MCF 10A (cell line): ENCODE measurements at regions not wholly inside any gene's neighbourhood (a gene's known extent, or its start where the extent isn't known, plus 50 kb on each side); places are given as distances from the start of the nearest gene placed in this dataset.

Experiments used
- BruUV-seq: library from RNA; stranded (reverse); fragments of 400-500 nt; replicated peaks from 2 replicates; lab custom pipeline; 2021; lab: Mats Ljungman, UMichigan
- CTCF ChIA-PET: fragments of 300-600 bp; sonication (Branson Sonifier 250); formaldehyde crosslinking; extraction: SDS; loops from one replicate; lab custom pipeline; 2021; ENCODE audit warnings: antibody characterized with exemption, inconsistent platforms; lab: Yijun Ruan, JAX
- POLR2A ChIA-PET: fragments of 300-600, 350-650 bp; sonication (Branson Sonifier 250); formaldehyde crosslinking; extraction: SDS; loops from one replicate; lab custom pipeline; 2020; ENCODE audit warnings: antibody characterized with exemption, inconsistent platforms; lab: Yijun Ruan, JAX
- DNase-seq: peaks from one replicate; pipeline ENCODE4 v3.0.0-alpha.2; 2018; ENCODE audit not compliant: unreplicated experiment
- H3K27ac Mint-ChIP-seq: one replicate; pipeline ENCODE4 v1.8.0; 2022; ENCODE audit warnings: mild to moderate bottlenecking, low read depth, mixed read lengths; ENCODE audit not compliant: unreplicated experiment
- H3K27me3 Mint-ChIP-seq: one replicate; pipeline ENCODE4 v1.8.0; 2022; ENCODE audit warnings: mixed read lengths; ENCODE audit not compliant: insufficient read depth, unreplicated experiment
- H3K36me3 Mint-ChIP-seq: one replicate; pipeline ENCODE4 v1.8.0; 2022; ENCODE audit warnings: mild to moderate bottlenecking, moderate library complexity, mixed read lengths; ENCODE audit not compliant: insufficient read depth, unreplicated experiment
- H3K4me1 Mint-ChIP-seq: one replicate; pipeline ENCODE4 v1.8.0; 2022; ENCODE audit warnings: mixed read lengths; ENCODE audit not compliant: insufficient read depth, unreplicated experiment
- H3K4me3 Mint-ChIP-seq: one replicate; pipeline ENCODE4 v1.8.0; 2022; ENCODE audit warnings: mild to moderate bottlenecking, moderate library complexity, mixed read lengths; ENCODE audit not compliant: unreplicated experiment
- H3K9me3 Mint-ChIP-seq: one replicate; pipeline ENCODE4 v1.8.0; 2022; ENCODE audit warnings: mixed read lengths; ENCODE audit not compliant: unreplicated experiment
- intact Hi-C: fragments of 100-400 bp; cut with micrococcal nuclease; formaldehyde crosslinking; loops from 2 replicates; pipeline ENCODE4 v1.14.1; 2022
- TF ChIP-seq, protein P1 (sequence below): fragments of 200-600 bp; IDR thresholded peaks from one replicate; pipeline ENCODE4 v1.8.0; 2022; ENCODE audit warnings: antibody characterized with exemption, mild to moderate bottlenecking; ENCODE audit not compliant: unreplicated experiment

DNA sequence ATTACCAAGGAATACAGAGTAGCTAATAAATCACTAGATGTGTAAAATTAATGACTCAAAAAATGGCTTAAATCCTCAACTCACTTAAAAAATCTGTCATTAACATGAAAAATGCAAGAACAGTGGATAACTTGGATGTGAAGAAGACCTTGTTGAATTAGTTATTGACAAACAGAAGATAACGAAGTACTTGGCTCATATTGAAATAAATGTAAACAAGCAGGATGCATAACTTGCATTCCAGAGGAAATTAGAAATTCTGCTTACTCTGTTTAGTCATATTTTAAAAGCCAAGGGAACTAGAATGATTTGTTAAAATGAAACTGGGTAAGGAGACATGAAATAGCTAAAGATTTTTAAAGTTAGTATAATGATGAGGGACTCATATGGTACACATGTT, 1812.2 kb downstream of the PCDH9 start:
- H3K4me1 Mint-ChIP-seq: no peaks in the 10 kb centered on the region
- no peak overlapping the region for H3K27ac Mint-ChIP-seq
- intact Hi-C loops: no loop called here
- H3K36me3 Mint-ChIP-seq: no peaks in the 10 kb centered on the region
- H3K9me3 Mint-ChIP-seq: no peaks in the 10 kb centered on the region
- POLR2A ChIA-PET: interaction anchor here (0.9 kb wide), 1 partner anchor 1994 kb away, joined by 3 read pairs; no protein-coding TSS in a partner anchor
- DNase-seq: no peak
- no peak overlapping the region for H3K4me3 Mint-ChIP-seq
- TF ChIP-seq, protein P1, sequence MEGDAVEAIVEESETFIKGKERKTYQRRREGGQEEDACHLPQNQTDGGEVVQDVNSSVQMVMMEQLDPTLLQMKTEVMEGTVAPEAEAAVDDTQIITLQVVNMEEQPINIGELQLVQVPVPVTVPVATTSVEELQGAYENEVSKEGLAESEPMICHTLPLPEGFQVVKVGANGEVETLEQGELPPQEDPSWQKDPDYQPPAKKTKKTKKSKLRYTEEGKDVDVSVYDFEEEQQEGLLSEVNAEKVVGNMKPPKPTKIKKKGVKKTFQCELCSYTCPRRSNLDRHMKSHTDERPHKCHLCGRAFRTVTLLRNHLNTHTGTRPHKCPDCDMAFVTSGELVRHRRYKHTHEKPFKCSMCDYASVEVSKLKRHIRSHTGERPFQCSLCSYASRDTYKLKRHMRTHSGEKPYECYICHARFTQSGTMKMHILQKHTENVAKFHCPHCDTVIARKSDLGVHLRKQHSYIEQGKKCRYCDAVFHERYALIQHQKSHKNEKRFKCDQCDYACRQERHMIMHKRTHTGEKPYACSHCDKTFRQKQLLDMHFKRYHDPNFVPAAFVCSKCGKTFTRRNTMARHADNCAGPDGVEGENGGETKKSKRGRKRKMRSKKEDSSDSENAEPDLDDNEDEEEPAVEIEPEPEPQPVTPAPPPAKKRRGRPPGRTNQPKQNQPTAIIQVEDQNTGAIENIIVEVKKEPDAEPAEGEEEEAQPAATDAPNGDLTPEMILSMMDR: no peak
- H3K27me3 Mint-ChIP-seq: no peaks in the 10 kb centered on the region
- no TSS peak for BruUV-seq
- CTCF ChIA-PET: no interaction called here

DNA sequence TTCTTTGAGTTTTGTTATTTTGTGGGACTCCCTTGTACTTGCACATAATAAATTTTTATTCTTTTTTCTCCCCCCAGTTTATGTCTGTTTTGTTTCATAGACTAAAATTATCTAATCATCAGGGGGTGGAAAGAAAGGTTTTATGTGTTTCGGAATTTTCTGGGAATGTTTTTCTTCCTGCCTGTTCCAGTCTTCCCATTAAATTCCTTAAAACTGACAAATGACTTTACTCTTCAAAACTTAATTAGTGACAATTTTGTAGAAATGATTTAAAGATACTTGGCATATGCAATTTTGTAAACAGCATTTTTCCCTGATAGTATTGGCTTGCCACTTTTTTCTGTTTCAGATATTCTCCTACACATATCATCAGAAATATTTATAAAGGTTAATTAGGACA, 1813.4 kb downstream of the PCDH9 start:
- BruUV-seq: no TSS peak
- Mint-ChIP-seq H3K27ac (no peak overlapping the region), H3K36me3 (no peaks in the 10 kb centered on the region), H3K4me3 (no peak overlapping the region), H3K4me1 (no peaks in the 10 kb centered on the region), H3K9me3 (no peaks in the 10 kb centered on the region), H3K27me3 (no peaks in the 10 kb centered on the region)
- ChIA-PET POLR2A (no interaction called here), CTCF (no interaction called here)
- intact Hi-C loops: no loop called here
- no peak for DNase-seq
- TF ChIP-seq, protein P1: no peak

DNA sequence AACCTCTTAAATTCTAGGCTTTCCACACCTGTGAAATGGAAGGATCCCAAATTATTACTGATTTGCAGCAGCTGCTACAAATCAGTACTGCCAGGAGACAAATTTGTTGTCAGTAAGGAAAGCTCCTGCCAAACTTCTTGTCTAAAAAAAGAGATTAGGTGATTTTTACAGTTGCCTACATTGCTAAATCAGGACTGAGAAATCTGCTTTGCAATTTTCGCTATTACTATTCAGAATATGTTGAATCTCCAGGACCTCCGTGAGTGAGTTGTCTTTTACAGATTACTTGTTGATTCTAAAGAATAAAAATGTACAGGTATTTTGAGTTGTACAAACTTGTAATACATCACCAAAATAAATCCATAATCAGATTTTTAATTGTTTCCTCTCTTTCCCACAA, 1815.9 kb downstream of the PCDH9 start:
- no peaks in the 10 kb centered on the region for H3K4me1 Mint-ChIP-seq
- H3K4me3 Mint-ChIP-seq: no peak overlapping the region
- intact Hi-C loops: no loop called here
- BruUV-seq: no TSS peak
- ChIA-PET POLR2A (no interaction called here), CTCF (no interaction called here)
- DNase-seq: no peak
- no peak overlapping the region for H3K27ac Mint-ChIP-seq
- TF ChIP-seq, protein P1: no peak
- no peaks in the 10 kb centered on the region for H3K36me3 Mint-ChIP-seq
- no peaks in the 10 kb centered on the region for H3K9me3 Mint-ChIP-seq
- no peaks in the 10 kb centered on the region for H3K27me3 Mint-ChIP-seq

DNA sequence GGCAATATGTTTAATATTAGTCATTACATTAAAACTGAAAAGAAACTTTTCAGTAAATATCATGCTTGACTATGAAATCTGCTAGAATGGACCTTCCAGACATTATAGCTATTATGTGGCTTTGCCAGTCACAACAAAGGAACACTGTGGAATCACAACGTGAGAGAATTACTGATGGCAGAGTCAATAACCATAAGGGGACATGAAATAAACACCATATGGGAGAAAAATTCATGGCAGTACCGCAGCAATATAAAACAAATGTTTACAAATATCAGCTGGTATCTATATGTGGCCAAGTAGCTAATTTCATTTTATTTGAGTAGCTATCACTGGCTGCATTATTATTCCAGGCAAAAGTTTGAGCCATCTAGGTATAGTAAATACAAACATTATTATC, 1818.6 kb downstream of the PCDH9 start:
- intact Hi-C loops: no loop called here
- TF ChIP-seq, protein P1: no peak
- no peaks in the 10 kb centered on the region for H3K9me3 Mint-ChIP-seq
- H3K4me3 Mint-ChIP-seq: no peak overlapping the region
- no peaks in the 10 kb centered on the region for H3K4me1 Mint-ChIP-seq
- POLR2A ChIA-PET: no interaction called here
- CTCF ChIA-PET: interaction anchor here (0.6 kb wide), 1 partner anchor 25 kb away, joined by 3 read pairs; no protein-coding TSS in a partner anchor
- no peaks in the 10 kb centered on the region for H3K36me3 Mint-ChIP-seq
- no peaks in the 10 kb centered on the region for H3K27me3 Mint-ChIP-seq
- no TSS peak for BruUV-seq
- H3K27ac Mint-ChIP-seq: no peak overlapping the region
- no peak for DNase-seq
